ENCODE measurements at regions not wholly inside any gene's neighbourhood (a gene's known extent, or its start where the extent isn't known, plus 50 kb on each side); places are given as distances from the start of the nearest gene placed in this dataset.

DNA sequence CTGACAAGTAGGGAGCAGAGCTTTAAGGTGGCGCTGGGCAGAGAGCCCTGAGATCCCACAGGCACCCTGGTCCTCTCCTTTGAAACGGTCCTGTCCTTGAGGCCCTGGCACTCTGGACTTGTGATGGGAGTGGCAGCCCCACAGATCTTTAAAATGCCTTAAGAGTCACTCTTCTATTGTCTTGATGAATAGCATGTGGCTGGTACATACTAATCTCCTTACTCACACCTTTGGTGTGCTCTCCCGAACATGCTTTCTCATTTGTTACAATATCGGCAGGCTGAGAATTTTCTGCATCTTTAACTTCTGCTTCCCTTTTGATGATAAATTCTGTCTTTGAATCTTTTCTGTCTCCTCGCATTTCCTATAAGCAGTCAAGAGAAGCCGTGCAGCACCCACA, 333.8 kb downstream of the TFAP2A start:
- 81% methylated on average over 6 of the region's 6 CpGs for WGBS
- no peaks in the 10 kb centered on the region for H3K36me3 ChIP-seq (ENCODE audit: control insufficient read depth in 4 of 4, insufficient read depth in 3 of 4, low read depth in 1 of 4, low read length in 3 of 4)
- DNase-seq (ENCODE audit: low spot score): no peak
- H3K4me3 ChIP-seq (ENCODE audit: low read depth in 1 of 3, low read length in 3 of 3): no peak overlapping the region
- no peak overlapping the region for H3K9ac ChIP-seq (ENCODE audit: low read depth in 1 of 2, low read length in 2 of 2)
- no peak for TF ChIP-seq FOXA1 (IDR thresholded peaks at IDR 0.05)
- TF ChIP-seq, protein P1, sequence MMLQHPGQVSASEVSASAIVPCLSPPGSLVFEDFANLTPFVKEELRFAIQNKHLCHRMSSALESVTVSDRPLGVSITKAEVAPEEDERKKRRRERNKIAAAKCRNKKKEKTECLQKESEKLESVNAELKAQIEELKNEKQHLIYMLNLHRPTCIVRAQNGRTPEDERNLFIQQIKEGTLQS (IDR thresholded peaks at IDR 0.05): no peak
- TF ChIP-seq YY1 (IDR thresholded peaks at IDR 0.05): no peak
- TF ChIP-seq HNF4G (IDR thresholded peaks at IDR 0.05): no peak
- TF ChIP-seq, protein P2, sequence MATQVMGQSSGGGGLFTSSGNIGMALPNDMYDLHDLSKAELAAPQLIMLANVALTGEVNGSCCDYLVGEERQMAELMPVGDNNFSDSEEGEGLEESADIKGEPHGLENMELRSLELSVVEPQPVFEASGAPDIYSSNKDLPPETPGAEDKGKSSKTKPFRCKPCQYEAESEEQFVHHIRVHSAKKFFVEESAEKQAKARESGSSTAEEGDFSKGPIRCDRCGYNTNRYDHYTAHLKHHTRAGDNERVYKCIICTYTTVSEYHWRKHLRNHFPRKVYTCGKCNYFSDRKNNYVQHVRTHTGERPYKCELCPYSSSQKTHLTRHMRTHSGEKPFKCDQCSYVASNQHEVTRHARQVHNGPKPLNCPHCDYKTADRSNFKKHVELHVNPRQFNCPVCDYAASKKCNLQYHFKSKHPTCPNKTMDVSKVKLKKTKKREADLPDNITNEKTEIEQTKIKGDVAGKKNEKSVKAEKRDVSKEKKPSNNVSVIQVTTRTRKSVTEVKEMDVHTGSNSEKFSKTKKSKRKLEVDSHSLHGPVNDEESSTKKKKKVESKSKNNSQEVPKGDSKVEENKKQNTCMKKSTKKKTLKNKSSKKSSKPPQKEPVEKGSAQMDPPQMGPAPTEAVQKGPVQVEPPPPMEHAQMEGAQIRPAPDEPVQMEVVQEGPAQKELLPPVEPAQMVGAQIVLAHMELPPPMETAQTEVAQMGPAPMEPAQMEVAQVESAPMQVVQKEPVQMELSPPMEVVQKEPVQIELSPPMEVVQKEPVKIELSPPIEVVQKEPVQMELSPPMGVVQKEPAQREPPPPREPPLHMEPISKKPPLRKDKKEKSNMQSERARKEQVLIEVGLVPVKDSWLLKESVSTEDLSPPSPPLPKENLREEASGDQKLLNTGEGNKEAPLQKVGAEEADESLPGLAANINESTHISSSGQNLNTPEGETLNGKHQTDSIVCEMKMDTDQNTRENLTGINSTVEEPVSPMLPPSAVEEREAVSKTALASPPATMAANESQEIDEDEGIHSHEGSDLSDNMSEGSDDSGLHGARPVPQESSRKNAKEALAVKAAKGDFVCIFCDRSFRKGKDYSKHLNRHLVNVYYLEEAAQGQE (IDR thresholded peaks at IDR 0.05): no peak
- no peak for TF ChIP-seq EGR1 (IDR thresholded peaks at IDR 0.05; ENCODE audit: low read depth in 2 of 2)
- TF ChIP-seq, protein P3, sequence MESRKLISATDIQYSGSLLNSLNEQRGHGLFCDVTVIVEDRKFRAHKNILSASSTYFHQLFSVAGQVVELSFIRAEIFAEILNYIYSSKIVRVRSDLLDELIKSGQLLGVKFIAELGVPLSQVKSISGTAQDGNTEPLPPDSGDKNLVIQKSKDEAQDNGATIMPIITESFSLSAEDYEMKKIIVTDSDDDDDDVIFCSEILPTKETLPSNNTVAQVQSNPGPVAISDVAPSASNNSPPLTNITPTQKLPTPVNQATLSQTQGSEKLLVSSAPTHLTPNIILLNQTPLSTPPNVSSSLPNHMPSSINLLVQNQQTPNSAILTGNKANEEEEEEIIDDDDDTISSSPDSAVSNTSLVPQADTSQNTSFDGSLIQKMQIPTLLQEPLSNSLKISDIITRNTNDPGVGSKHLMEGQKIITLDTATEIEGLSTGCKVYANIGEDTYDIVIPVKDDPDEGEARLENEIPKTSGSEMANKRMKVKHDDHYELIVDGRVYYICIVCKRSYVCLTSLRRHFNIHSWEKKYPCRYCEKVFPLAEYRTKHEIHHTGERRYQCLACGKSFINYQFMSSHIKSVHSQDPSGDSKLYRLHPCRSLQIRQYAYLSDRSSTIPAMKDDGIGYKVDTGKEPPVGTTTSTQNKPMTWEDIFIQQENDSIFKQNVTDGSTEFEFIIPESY (IDR thresholded peaks at IDR 0.05): no peak
- TF ChIP-seq, protein P4, sequence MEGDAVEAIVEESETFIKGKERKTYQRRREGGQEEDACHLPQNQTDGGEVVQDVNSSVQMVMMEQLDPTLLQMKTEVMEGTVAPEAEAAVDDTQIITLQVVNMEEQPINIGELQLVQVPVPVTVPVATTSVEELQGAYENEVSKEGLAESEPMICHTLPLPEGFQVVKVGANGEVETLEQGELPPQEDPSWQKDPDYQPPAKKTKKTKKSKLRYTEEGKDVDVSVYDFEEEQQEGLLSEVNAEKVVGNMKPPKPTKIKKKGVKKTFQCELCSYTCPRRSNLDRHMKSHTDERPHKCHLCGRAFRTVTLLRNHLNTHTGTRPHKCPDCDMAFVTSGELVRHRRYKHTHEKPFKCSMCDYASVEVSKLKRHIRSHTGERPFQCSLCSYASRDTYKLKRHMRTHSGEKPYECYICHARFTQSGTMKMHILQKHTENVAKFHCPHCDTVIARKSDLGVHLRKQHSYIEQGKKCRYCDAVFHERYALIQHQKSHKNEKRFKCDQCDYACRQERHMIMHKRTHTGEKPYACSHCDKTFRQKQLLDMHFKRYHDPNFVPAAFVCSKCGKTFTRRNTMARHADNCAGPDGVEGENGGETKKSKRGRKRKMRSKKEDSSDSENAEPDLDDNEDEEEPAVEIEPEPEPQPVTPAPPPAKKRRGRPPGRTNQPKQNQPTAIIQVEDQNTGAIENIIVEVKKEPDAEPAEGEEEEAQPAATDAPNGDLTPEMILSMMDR (IDR thresholded peaks at IDR 0.05; ENCODE audit: low read depth, low read length, missing input control): no peak
- no peak for TF ChIP-seq JUND (IDR thresholded peaks at IDR 0.05)
- no peak for TF ChIP-seq TAF1 (conservative IDR thresholded peaks at IDR 0.05)
- TF ChIP-seq FOXA2 (IDR thresholded peaks at IDR 0.05): no peak
- no peak for TF ChIP-seq SP1 (IDR thresholded peaks at IDR 0.05)
- no peak for TF ChIP-seq NR2F2 (IDR thresholded peaks at IDR 0.05)
- H3K27me3 ChIP-seq (ENCODE audit: control insufficient read depth in 4 of 4, insufficient read depth in 4 of 4, low read length in 3 of 4): peaks cover 0 to 2% (median 0%) of the 10 kb centered on the region in 4 donors
- no peaks in the 10 kb centered on the region for H3K9me3 ChIP-seq (ENCODE audit: control insufficient read depth in 4 of 4, low read length in 3 of 4)
- no peak overlapping the region for H3K27ac ChIP-seq (ENCODE audit: low read depth in 1 of 2, low read length in 2 of 2)
- H3K4me1 ChIP-seq (ENCODE audit: control insufficient read depth in 4 of 4, insufficient read depth in 4 of 4, low read length in 3 of 4): no peaks in the 10 kb centered on the region

DNA sequence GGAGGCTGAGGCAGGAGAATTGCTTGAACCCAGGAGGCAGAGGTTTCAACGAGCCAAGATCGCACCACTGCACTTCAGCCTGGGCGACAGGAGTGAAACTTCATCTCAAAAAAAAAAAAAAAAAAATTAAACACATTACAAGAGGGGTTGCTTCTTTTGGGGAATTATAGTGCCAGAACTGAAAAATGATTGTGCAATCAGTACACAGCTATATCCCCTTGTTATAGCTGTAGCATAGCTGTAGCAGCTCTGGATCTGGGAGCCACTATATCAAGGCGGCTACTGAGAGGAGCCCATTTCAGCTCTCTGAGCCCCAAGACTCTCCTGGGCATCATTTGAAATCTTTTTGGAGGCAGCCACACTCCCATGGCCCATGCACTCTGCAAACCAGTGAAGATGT, 334.3 kb downstream of the TFAP2A start:
- WGBS: 91% methylated on average over 4 of the region's 4 CpGs
- H3K9ac ChIP-seq (ENCODE audit: low read depth in 1 of 2, low read length in 2 of 2): no peak overlapping the region
- H3K36me3 ChIP-seq (ENCODE audit: control insufficient read depth in 4 of 4, insufficient read depth in 3 of 4, low read depth in 1 of 4, low read length in 3 of 4): no peaks in the 10 kb centered on the region
- no peak for DNase-seq (ENCODE audit: low spot score)
- no peaks in the 10 kb centered on the region for H3K9me3 ChIP-seq (ENCODE audit: control insufficient read depth in 4 of 4, low read length in 3 of 4)
- TF ChIP-seq TAF1 (conservative IDR thresholded peaks at IDR 0.05): no peak
- TF ChIP-seq EGR1 (IDR thresholded peaks at IDR 0.05; ENCODE audit: low read depth in 2 of 2): no peak
- TF ChIP-seq, protein P3 (IDR thresholded peaks at IDR 0.05): no peak
- TF ChIP-seq RXRA (IDR thresholded peaks at IDR 0.05): no peak
- TF ChIP-seq, protein P1 (IDR thresholded peaks at IDR 0.05): no peak
- TF ChIP-seq HNF4G (IDR thresholded peaks at IDR 0.05): no peak
- no peak for TF ChIP-seq FOXA2 (IDR thresholded peaks at IDR 0.05)
- TF ChIP-seq GABPA (IDR thresholded peaks at IDR 0.05 in 1 of 2, conservative IDR thresholded peaks at IDR 0.05 in 1 of 2): no peak
- no peak for TF ChIP-seq SP1 (IDR thresholded peaks at IDR 0.05)
- TF ChIP-seq, protein P5, sequence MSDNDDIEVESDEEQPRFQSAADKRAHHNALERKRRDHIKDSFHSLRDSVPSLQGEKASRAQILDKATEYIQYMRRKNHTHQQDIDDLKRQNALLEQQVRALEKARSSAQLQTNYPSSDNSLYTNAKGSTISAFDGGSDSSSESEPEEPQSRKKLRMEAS (IDR thresholded peaks at IDR 0.05): no peak
- H3K4me1 ChIP-seq (ENCODE audit: control insufficient read depth in 4 of 4, insufficient read depth in 4 of 4, low read length in 3 of 4): no peaks in the 10 kb centered on the region
- H3K27me3 ChIP-seq (ENCODE audit: control insufficient read depth in 4 of 4, insufficient read depth in 4 of 4, low read length in 3 of 4): peaks cover 0 to 2% (median 0%) of the 10 kb centered on the region in 4 donors
- no peak overlapping the region for H3K27ac ChIP-seq (ENCODE audit: low read depth in 1 of 2, low read length in 2 of 2)
- H3K4me3 ChIP-seq (ENCODE audit: low read depth in 1 of 3, low read length in 3 of 3): no peak overlapping the region

Measured in liver (tissue), 8 donors.